GM12878 (cell line): ENCODE measurements at regions not wholly inside any gene's neighbourhood (a gene's known extent, or its start where the extent isn't known, plus 50 kb on each side); places are given as distances from the start of the nearest gene placed in this dataset.

ENCODE experiments used
- ATAC-seq: fragments of 200-7000 bp; cut with Tn5 transposase; 3 replicates; pipeline ENCODE4 v1.9.1; 2020; ENCODE audit warnings: mild to moderate bottlenecking, moderate library complexity
- BruUV-seq: library from RNA; stranded (reverse); fragments of 400-500 nt; replicated peaks from 2 replicates; lab custom pipeline; 2021; lab: Mats Ljungman, UMichigan
- CTCF ChIA-PET: fragments of 300-600 bp; sonication (Branson Sonifier 250); formaldehyde crosslinking; extraction: SDS; loops from one replicate; lab custom pipeline; 2021; ENCODE audit warnings: inconsistent platforms; lab: Yijun Ruan, JAX
- POLR2A ChIA-PET: fragments of 350-600 bp; formaldehyde crosslinking; extraction: SDS; loops from one replicate; lab custom pipeline; 2021; ENCODE audit warnings: inconsistent platforms; lab: Charles Lee
- RAD21 ChIA-PET: fragments of 300-600 bp; sonication (Branson Sonifier 250); formaldehyde crosslinking; loops from one replicate; lab custom pipeline; 2023; ENCODE audit warnings: antibody characterized with exemption; ENCODE audit not compliant: unreplicated experiment; lab: Charles Lee
- SMC1A ChIA-PET: fragments of 300-600 bp; sonication (Branson Sonifier 250); formaldehyde crosslinking; loops from one replicate; lab custom pipeline; 2023; ENCODE audit not compliant: unreplicated experiment, uncharacterized antibody; lab: Charles Lee
- DNase-seq: peaks from one replicate; pipeline ENCODE4 v3.0.0-alpha.2; 2011; ENCODE audit warnings: low read depth, low spot score
- FAIRE-seq: peaks from 3 replicates; lab custom pipeline; 2011; peaks lifted over from hg19 to GRCh38; lab: Jason Lieb, UNC
- H2AFZ ChIP-seq: 2 replicates; pipeline ENCODE4 v1.6.0; 2011; ENCODE audit warnings: low read depth, low read length, control low read depth; ENCODE audit not compliant: control insufficient read depth
- H3K27ac ChIP-seq: 2 replicates; pipeline ENCODE4 v1.5.1; 2011; ENCODE audit warnings: control low read depth; ENCODE audit not compliant: control insufficient read depth, insufficient read depth
- H3K27me3 ChIP-seq, 2 experiments: replicated peaks in 1 of 2; 2 replicates each; pipeline versions ENCODE4 v1.6.0 to v1.6.1; 2011; ENCODE audit warnings: low read length in 1 of 2; ENCODE audit not compliant: control insufficient read depth in 2 of 2, insufficient read depth in 2 of 2
- H3K36me3 ChIP-seq, 2 experiments: 2 replicates each; pipeline ENCODE4 v1.5.1; 2011; ENCODE audit warnings: low read length in 1 of 2; ENCODE audit not compliant: control insufficient read depth in 2 of 2, insufficient read depth in 2 of 2
- H3K4me1 ChIP-seq: 2 replicates; pipeline ENCODE4 v1.6.1; 2011; ENCODE audit warnings: mild to moderate bottlenecking, low read length, moderate library complexity, mixed read lengths; ENCODE audit not compliant: control insufficient read depth, insufficient read depth
- H3K4me2 ChIP-seq: 2 replicates; pipeline ENCODE4 v1.6.0; 2011; ENCODE audit warnings: control low read depth; ENCODE audit not compliant: control insufficient read depth, insufficient read depth
- H3K4me3 ChIP-seq: fragments of 200-600 bp; sonication (generic); 2 replicates; pipeline ENCODE4 v1.5.1; 2016
- H3K79me2 ChIP-seq: 2 replicates; pipeline ENCODE4 v1.6.0; 2011; ENCODE audit warnings: low read length; ENCODE audit not compliant: control insufficient read depth, insufficient read depth
- H3K9ac ChIP-seq: 2 replicates; pipeline ENCODE4 v1.8.0; 2011; ENCODE audit warnings: low read length, control low read depth, mixed read lengths; ENCODE audit not compliant: control insufficient read depth, insufficient read depth
- H3K9me3 ChIP-seq: replicated peaks from 3 replicates; pipeline ENCODE4 v1.5.1; 2011; ENCODE audit warnings: mild to moderate bottlenecking, low read length; ENCODE audit not compliant: control insufficient read depth, insufficient read depth
- H4K20me1 ChIP-seq: 2 replicates; pipeline ENCODE4 v1.6.0; 2011; ENCODE audit not compliant: control insufficient read depth, insufficient read depth
- ASH2L ChIP-seq: fragments of 300-600, 200-600 bp; sonication (generic); IDR thresholded peaks from 2 replicates; pipeline ENCODE4 v1.6.1; 2017; ENCODE audit warnings: low read depth, mild to moderate bottlenecking, borderline replicate concordance
- BCL11A ChIP-seq: IDR thresholded peaks from 2 replicates; pipeline ENCODE4 v1.6.1; 2011; ENCODE audit warnings: low read depth, low read length
- BRCA1 ChIP-seq: IDR thresholded peaks from 2 replicates; pipeline ENCODE4 v1.6.1; 2011; ENCODE audit warnings: low read depth, low read length, improper control_type of control experiment
- CBX5 ChIP-seq: sonication (generic); IDR thresholded peaks from 2 replicates; pipeline ENCODE4 v1.6.1; 2016; ENCODE audit warnings: low read depth, moderate library complexity, mild to moderate bottlenecking, inconsistent platforms
- DPF2 ChIP-seq: fragments of 450-650 bp; IDR thresholded peaks from 2 replicates; pipeline ENCODE4 v1.6.1; 2017; ENCODE audit warnings: mild to moderate bottlenecking
- EED ChIP-seq: sonication (generic); IDR thresholded peaks from 2 replicates; pipeline ENCODE4 v1.6.1; 2016; ENCODE audit warnings: antibody characterized with exemption, low read depth
- FOS ChIP-seq: IDR thresholded peaks from 3 replicates; pipeline ENCODE4 v1.6.1; 2011; ENCODE audit warnings: borderline replicate concordance; ENCODE audit not compliant: insufficient read length; ENCODE audit errors: extremely low read depth
- GATAD2B ChIP-seq: fragments of 450-650 bp; conservative IDR thresholded peaks from 2 replicates; pipeline ENCODE4 v1.6.1; 2017; ENCODE audit warnings: low read depth, mild to moderate bottlenecking, moderate library complexity
- JUNB ChIP-seq: IDR thresholded peaks from 2 replicates; pipeline ENCODE4 v1.6.1; 2016; ENCODE audit warnings: antibody characterized with exemption, mild to moderate bottlenecking
- RAD21 ChIP-seq: IDR thresholded peaks from 2 replicates; pipeline ENCODE4 v1.6.1; 2011; ENCODE audit warnings: mild to moderate bottlenecking, low read depth, low read length, moderate library complexity; ENCODE audit not compliant: insufficient read depth
- SPI1 ChIP-seq: IDR thresholded peaks from 2 replicates; pipeline ENCODE4 v1.6.1; 2011; ENCODE audit warnings: low read depth, mild to moderate bottlenecking, low read length, moderate library complexity, borderline replicate concordance; ENCODE audit not compliant: insufficient read depth
- TARDBP ChIP-seq: IDR thresholded peaks from 2 replicates; pipeline ENCODE4 v1.6.1; 2016; ENCODE audit warnings: borderline replicate concordance
- ZSCAN29 ChIP-seq: fragments of 450-650 bp; IDR thresholded peaks from 2 replicates; pipeline ENCODE4 v1.6.1; 2017; ENCODE audit warnings: mild to moderate bottlenecking, moderate library complexity
- WGBS: methylation state at CpG from one replicate; pipeline ENCODE4 v1.1.6; 2016; ENCODE audit warnings: low lambda C conversion rate; ENCODE audit not compliant: insufficient replicate concordance, insufficient coverage; ENCODE audit errors: missing lambda C conversion rate; 5-methylcytosine and 5-hydroxymethylcytosine counted together
- in situ Hi-C: fragments of 300-500 bp; cut with MboI; formaldehyde crosslinking; loops from 9 replicates; pipeline ENCODE4 v1.14.3; 2018; ENCODE audit warnings: mixed read lengths
- intact Hi-C: fragments of 100-400 bp; cut with micrococcal nuclease; formaldehyde crosslinking; loops from one replicate; pipeline ENCODE4 v1.14.2; 2022; ENCODE audit not compliant: unreplicated experiment
- TF ChIP-seq, protein P1 (sequence below): fragments of 450-650 bp; IDR thresholded peaks from 2 replicates; pipeline ENCODE4 v1.6.1; 2017; ENCODE audit warnings: mild to moderate bottlenecking

DNA sequence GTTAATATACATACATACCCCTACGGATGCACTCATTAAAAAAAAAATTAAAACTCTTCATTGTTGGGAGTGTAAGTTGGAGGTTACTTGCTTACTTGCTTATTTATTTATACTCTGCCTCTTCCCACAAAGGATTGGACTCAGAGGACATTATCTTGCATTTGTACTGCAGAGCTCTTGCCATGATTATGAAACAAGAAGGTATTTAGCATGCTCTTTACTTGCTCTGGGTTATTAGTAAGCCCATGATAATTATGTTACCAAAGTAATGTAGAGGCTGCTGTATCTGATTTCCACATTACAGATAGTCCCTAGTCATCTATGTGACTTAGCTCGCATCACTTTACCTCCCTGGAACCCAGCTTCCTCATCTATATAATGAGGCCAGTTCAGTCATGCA, 355.1 kb upstream of the PTBP2 start:
- intact Hi-C loops: no loop called here
- no peak for ATAC-seq

DNA sequence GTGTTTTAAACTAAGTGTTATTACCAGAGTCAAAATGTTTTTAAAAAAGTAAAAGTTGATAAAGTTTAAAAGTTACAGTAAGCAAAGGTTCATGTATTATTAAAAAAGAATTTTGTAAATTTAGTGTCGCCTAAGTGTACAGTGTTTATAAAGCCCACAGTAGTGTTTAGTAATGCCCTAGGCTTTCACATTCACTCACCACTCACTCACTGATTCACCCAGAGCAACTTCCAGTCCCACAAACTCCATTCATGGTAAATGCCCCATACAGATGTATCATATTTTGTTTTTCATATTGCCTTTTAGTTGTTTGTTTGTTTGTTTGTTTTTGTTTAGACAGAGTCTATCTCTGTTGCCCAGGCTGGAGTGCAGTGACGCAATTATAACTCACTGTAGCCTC, 353.8 kb upstream of the PTBP2 start:
- FAIRE-seq (no peak), ATAC-seq (no peak), DNase-seq (no peak)
- ChIA-PET POLR2A (no interaction called here), SMC1A (interaction anchor here (0.6 kb wide), 1 partner anchor 1475 kb away, joined by 3 read pairs; no protein-coding TSS in a partner anchor), RAD21 (no interaction called here), CTCF (no interaction called here)
- TF ChIP-seq EED: no peak
- no peak for TF ChIP-seq DPF2
- TF ChIP-seq CBX5: no peak
- TF ChIP-seq, protein P1, sequence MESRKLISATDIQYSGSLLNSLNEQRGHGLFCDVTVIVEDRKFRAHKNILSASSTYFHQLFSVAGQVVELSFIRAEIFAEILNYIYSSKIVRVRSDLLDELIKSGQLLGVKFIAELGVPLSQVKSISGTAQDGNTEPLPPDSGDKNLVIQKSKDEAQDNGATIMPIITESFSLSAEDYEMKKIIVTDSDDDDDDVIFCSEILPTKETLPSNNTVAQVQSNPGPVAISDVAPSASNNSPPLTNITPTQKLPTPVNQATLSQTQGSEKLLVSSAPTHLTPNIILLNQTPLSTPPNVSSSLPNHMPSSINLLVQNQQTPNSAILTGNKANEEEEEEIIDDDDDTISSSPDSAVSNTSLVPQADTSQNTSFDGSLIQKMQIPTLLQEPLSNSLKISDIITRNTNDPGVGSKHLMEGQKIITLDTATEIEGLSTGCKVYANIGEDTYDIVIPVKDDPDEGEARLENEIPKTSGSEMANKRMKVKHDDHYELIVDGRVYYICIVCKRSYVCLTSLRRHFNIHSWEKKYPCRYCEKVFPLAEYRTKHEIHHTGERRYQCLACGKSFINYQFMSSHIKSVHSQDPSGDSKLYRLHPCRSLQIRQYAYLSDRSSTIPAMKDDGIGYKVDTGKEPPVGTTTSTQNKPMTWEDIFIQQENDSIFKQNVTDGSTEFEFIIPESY: no peak
- TF ChIP-seq FOS: no peak
- TF ChIP-seq TARDBP: no peak
- no peak for TF ChIP-seq RAD21
- no peak for TF ChIP-seq BRCA1
- TF ChIP-seq GATAD2B: no peak
- no peak for TF ChIP-seq ASH2L
- no peak for TF ChIP-seq JUNB
- TF ChIP-seq ZSCAN29: no peak
- TF ChIP-seq BCL11A: no peak
- Histone ChIP-seq H3K4me3 (no peak overlapping the region), H3K79me2 (no peaks in the 10 kb centered on the region), H3K27ac (no peak overlapping the region), H3K9ac (no peak overlapping the region), H2AFZ (no peak overlapping the region), H3K4me2 (no peak overlapping the region), H3K27me3 (no peaks in the 10 kb centered on the region), H3K9me3 (no peaks in the 10 kb centered on the region), H4K20me1 (no peaks in the 10 kb centered on the region), H3K4me1 (no peaks in the 10 kb centered on the region), H3K36me3 (no peaks in the 10 kb centered on the region)
- no TSS peak for BruUV-seq
- intact Hi-C loops (no loop called here), in situ Hi-C loops (no loop called here)
- WGBS: 62% methylated on average over 2 of the region's 2 CpGs

More for the DNA sequence above, 355.1 kb upstream of the PTBP2 start:
- POLR2A ChIA-PET: no interaction called here
- FAIRE-seq: no peak
- Histone ChIP-seq H3K4me3 (no peak overlapping the region), H3K36me3 (no peaks in the 10 kb centered on the region), H3K79me2 (no peaks in the 10 kb centered on the region), H3K27me3 (no peaks in the 10 kb centered on the region), H2AFZ (no peak overlapping the region), H4K20me1 (no peaks in the 10 kb centered on the region), H3K9ac (no peak overlapping the region), H3K27ac (no peak overlapping the region), H3K4me1 (no peaks in the 10 kb centered on the region), H3K4me2 (no peak overlapping the region), H3K9me3 (no peaks in the 10 kb centered on the region)
- 17% methylated on average over 2 of the region's 2 CpGs for WGBS
- in situ Hi-C loops: no loop called here
- no TSS peak for BruUV-seq
- CTCF ChIA-PET: no interaction called here
- SMC1A ChIA-PET: no interaction called here
- RAD21 ChIA-PET: no interaction called here
- TF ChIP-seq, protein P1: no peak
- TF ChIP-seq SPI1: no peak
- TF ChIP-seq, all 136 proteins: peak for 0
- DNase-seq: no peak
